A673 (cell line): ENCODE measurements at regions not wholly inside any gene's neighbourhood (a gene's known extent, or its start where the extent isn't known, plus 50 kb on each side); places are given as distances from the start of the nearest gene placed in this dataset.

Experiments used
- EZH2 ChIP-seq: fragments of 200-600 bp; sonication (generic); IDR thresholded peaks from 2 replicates; pipeline ENCODE4 v1.6.1; 2017; ENCODE audit warnings: borderline replicate concordance, low read depth, mild to moderate bottlenecking, mixed read lengths, antibody characterized with exemption, low read length; ENCODE audit not compliant: poor library complexity, severe bottlenecking
- TF ChIP-seq, protein P1 (sequence below): fragments of 300-800, 200-600 bp; sonication (generic); conservative IDR thresholded peaks from 2 replicates; pipeline ENCODE4 v1.5.1; 2017; ENCODE audit warnings: low read depth, mild to moderate bottlenecking, antibody characterized with exemption, low read length, moderate library complexity, mixed read lengths

DNA sequence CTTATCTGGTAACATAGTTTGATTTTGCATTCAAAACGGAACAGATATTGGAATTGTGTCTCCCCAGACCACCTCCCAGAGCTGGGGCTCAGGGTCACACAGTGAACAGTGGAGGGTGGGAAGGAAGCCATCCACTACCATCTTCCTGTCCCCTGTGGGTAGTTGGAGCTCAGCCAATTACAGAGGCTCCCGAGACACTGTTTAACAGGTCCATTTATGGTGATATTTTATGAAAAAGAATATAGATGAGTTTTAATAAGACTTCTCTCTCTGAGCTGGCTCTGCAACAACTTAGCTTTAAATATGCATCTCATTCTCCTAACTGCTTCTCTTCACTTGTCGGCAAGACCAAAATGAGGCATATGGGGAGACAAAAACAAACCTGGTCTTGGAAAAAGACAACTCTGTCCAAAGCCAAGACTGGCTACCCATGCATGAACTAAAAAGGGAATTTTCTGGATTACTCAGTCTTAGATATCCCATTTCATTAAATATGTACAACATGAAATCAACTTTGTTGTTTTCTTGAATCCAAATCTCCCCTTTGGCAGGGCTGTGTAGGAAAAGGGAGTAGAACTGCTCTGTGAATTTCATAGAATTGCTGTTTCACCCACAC, 83.8 kb upstream of the HOXC13 start:
- TF ChIP-seq, protein P1, sequence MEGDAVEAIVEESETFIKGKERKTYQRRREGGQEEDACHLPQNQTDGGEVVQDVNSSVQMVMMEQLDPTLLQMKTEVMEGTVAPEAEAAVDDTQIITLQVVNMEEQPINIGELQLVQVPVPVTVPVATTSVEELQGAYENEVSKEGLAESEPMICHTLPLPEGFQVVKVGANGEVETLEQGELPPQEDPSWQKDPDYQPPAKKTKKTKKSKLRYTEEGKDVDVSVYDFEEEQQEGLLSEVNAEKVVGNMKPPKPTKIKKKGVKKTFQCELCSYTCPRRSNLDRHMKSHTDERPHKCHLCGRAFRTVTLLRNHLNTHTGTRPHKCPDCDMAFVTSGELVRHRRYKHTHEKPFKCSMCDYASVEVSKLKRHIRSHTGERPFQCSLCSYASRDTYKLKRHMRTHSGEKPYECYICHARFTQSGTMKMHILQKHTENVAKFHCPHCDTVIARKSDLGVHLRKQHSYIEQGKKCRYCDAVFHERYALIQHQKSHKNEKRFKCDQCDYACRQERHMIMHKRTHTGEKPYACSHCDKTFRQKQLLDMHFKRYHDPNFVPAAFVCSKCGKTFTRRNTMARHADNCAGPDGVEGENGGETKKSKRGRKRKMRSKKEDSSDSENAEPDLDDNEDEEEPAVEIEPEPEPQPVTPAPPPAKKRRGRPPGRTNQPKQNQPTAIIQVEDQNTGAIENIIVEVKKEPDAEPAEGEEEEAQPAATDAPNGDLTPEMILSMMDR, result no peak
- no peak for TF ChIP-seq EZH2
